Astrocyte (in vitro differentiated cells and primary cell): ENCODE measurements at regions not wholly inside any gene's neighbourhood (a gene's known extent, or its start where the extent isn't known, plus 50 kb on each side); places are given as distances from the start of the nearest gene placed in this dataset.
"Not testable (repeated sequence)": the region's sequence is repeated elsewhere in the genome, so short reads cannot be mapped to it uniquely, and the experiment has no call there.

Source experiments
- DNase-seq: peaks from one replicate; pipeline ENCODE4 v3.0.0-alpha.2; 2010; ENCODE audit warnings: low read depth
- FAIRE-seq: peaks from 2 replicates; lab custom pipeline; 2011; peaks lifted over from hg19 to GRCh38; lab: Jason Lieb, UNC
- H2AFZ ChIP-seq: 2 replicates; pipeline ENCODE4 v1.6.0; 2012; ENCODE audit warnings: low read depth, low read length, inconsistent platforms
- H3K27ac ChIP-seq: 2 replicates; pipeline ENCODE4 v1.5.1; 2011; ENCODE audit warnings: low read depth, low read length, inconsistent platforms
- H3K27me3 ChIP-seq: 2 replicates; pipeline ENCODE4 v1.6.0; 2011; ENCODE audit warnings: low read length, inconsistent platforms; ENCODE audit not compliant: insufficient read depth
- H3K36me3 ChIP-seq: 2 replicates; pipeline ENCODE4 v1.5.1; 2011; ENCODE audit warnings: low read length, inconsistent platforms; ENCODE audit not compliant: insufficient read depth
- H3K4me1 ChIP-seq: 2 replicates; pipeline ENCODE4 v1.5.1; 2011; ENCODE audit warnings: low read length, inconsistent platforms; ENCODE audit not compliant: insufficient read depth
- H3K4me2 ChIP-seq: 2 replicates; pipeline ENCODE4 v1.6.0; 2012; ENCODE audit warnings: low read length, inconsistent platforms
- H3K4me3 ChIP-seq: 2 replicates; pipeline ENCODE4 v1.5.1; 2011; ENCODE audit warnings: low read depth, mild to moderate bottlenecking, low read length, inconsistent platforms; ENCODE audit not compliant: insufficient read depth
- H3K79me2 ChIP-seq: 2 replicates; pipeline ENCODE4 v1.6.0; 2012; ENCODE audit warnings: mild to moderate bottlenecking, low read length, inconsistent platforms; ENCODE audit not compliant: insufficient read depth
- H3K9ac ChIP-seq: 2 replicates; pipeline ENCODE4 v1.6.0; 2012; ENCODE audit warnings: mild to moderate bottlenecking, low read length, inconsistent platforms
- H3K9me3 ChIP-seq: 2 replicates; pipeline ENCODE4 v1.5.1; 2012; ENCODE audit warnings: low read depth, mild to moderate bottlenecking, low read length, inconsistent platforms; ENCODE audit not compliant: insufficient read depth
- H4K20me1 ChIP-seq: 2 replicates; pipeline ENCODE4 v1.6.0; 2012; ENCODE audit warnings: low read length, inconsistent platforms; ENCODE audit not compliant: insufficient read depth
- H3K27ac Mint-ChIP-seq: one replicate; pipeline ENCODE4 v1.8.0; 2021; ENCODE audit warnings: mild to moderate bottlenecking, mixed read lengths; ENCODE audit not compliant: unreplicated experiment
- H3K27me3 Mint-ChIP-seq: one replicate; pipeline ENCODE4 v1.8.0; 2021; ENCODE audit warnings: low read depth, mixed read lengths; ENCODE audit not compliant: unreplicated experiment
- H3K36me3 Mint-ChIP-seq: one replicate; pipeline ENCODE4 v1.8.0; 2021; ENCODE audit warnings: low read depth, mixed read lengths; ENCODE audit not compliant: unreplicated experiment
- H3K4me1 Mint-ChIP-seq: one replicate; pipeline ENCODE4 v1.8.0; 2021; ENCODE audit warnings: low read depth, mixed read lengths; ENCODE audit not compliant: unreplicated experiment
- H3K4me3 Mint-ChIP-seq: one replicate; pipeline ENCODE4 v1.8.0; 2021; ENCODE audit warnings: mild to moderate bottlenecking, moderate library complexity, mixed read lengths; ENCODE audit not compliant: unreplicated experiment
- H3K9me3 Mint-ChIP-seq: one replicate; pipeline ENCODE4 v1.8.0; 2021; ENCODE audit warnings: mild to moderate bottlenecking, mixed read lengths; ENCODE audit not compliant: unreplicated experiment

GRCh38 chr2:111412841-111413650, 292.3 kb downstream of the BCL2L11 start:
- Histone ChIP-seq H4K20me1 (peaks cover 22% of the 10 kb centered on the region), H3K4me1 (peaks cover 12% of the 10 kb centered on the region), H3K79me2 (peaks cover 39% of the 10 kb centered on the region)
- DNase-seq, H3K27ac Mint-ChIP-seq, FAIRE-seq, H3K9ac ChIP-seq, H3K4me3 ChIP-seq, H2AFZ ChIP-seq, H3K9me3 Mint-ChIP-seq, H3K36me3 Mint-ChIP-seq, H3K27me3 ChIP-seq, H3K4me2 ChIP-seq, H3K4me3 Mint-ChIP-seq, H3K27ac ChIP-seq, H3K27me3 Mint-ChIP-seq, H3K36me3 ChIP-seq, H3K9me3 ChIP-seq: not testable (repeated sequence)
- H3K4me1 Mint-ChIP-seq, result peaks cover 11% of the 10 kb centered on the region

GRCh38 chr2:111413950-111414349, 293.2 kb downstream of the BCL2L11 start:
- not testable (repeated sequence) for H3K27me3 ChIP-seq, H3K36me3 Mint-ChIP-seq, H3K4me3 Mint-ChIP-seq, H3K36me3 ChIP-seq, H3K9ac ChIP-seq, H3K27me3 Mint-ChIP-seq, H2AFZ ChIP-seq, H3K27ac ChIP-seq, FAIRE-seq, H3K4me3 ChIP-seq, H3K27ac Mint-ChIP-seq, H3K9me3 Mint-ChIP-seq, DNase-seq, H3K9me3 ChIP-seq, H3K4me2 ChIP-seq
- Histone ChIP-seq H4K20me1 (peaks cover 29% of the 10 kb centered on the region), H3K79me2 (peaks cover 44% of the 10 kb centered on the region), H3K4me1 (peaks cover 14% of the 10 kb centered on the region)
- peaks cover 14% of the 10 kb centered on the region for H3K4me1 Mint-ChIP-seq

GRCh38 chr2:111415765-111416743, 295.3 kb downstream of the BCL2L11 start:
- not testable (repeated sequence) for H2AFZ ChIP-seq, H3K4me3 ChIP-seq, H3K27ac ChIP-seq, H3K9me3 ChIP-seq, H3K36me3 Mint-ChIP-seq, H3K36me3 ChIP-seq, H3K27ac Mint-ChIP-seq, FAIRE-seq, H3K9me3 Mint-ChIP-seq, H3K4me3 Mint-ChIP-seq, H3K4me2 ChIP-seq, H3K27me3 ChIP-seq, H3K9ac ChIP-seq, H3K27me3 Mint-ChIP-seq
- peaks cover 16% of the 10 kb centered on the region for H3K4me1 Mint-ChIP-seq
- Histone ChIP-seq H3K79me2 (peaks cover 57% of the 10 kb centered on the region), H3K4me1 (peaks cover 14% of the 10 kb centered on the region), H4K20me1 (peaks cover 36% of the 10 kb centered on the region)
- DNase-seq, result peak; percentile 66

GRCh38 chr2:111417026-111417425, 296.3 kb downstream of the BCL2L11 start:
- Histone ChIP-seq H3K79me2 (peaks cover 54% of the 10 kb centered on the region), H3K4me2 (peak overlapping the region; percentile 45), H4K20me1 (peaks cover 36% of the 10 kb centered on the region), H3K4me1 (peaks cover 14% of the 10 kb centered on the region), H3K27ac (peak overlapping the region; percentile 56)
- H3K4me3 Mint-ChIP-seq, H2AFZ ChIP-seq, H3K27me3 ChIP-seq, H3K9me3 ChIP-seq, DNase-seq, H3K9me3 Mint-ChIP-seq, H3K36me3 ChIP-seq, H3K4me3 ChIP-seq, H3K9ac ChIP-seq, FAIRE-seq, H3K36me3 Mint-ChIP-seq, H3K27ac Mint-ChIP-seq, H3K27me3 Mint-ChIP-seq: not testable (repeated sequence)
- H3K4me1 Mint-ChIP-seq, result peaks cover 16% of the 10 kb centered on the region

GRCh38 chr2:111418091-111418875, 297.6 kb downstream of the BCL2L11 start:
- peak overlapping the region; percentile 53 for H3K27ac Mint-ChIP-seq
- peaks cover 40% of the 10 kb centered on the region for H4K20me1 ChIP-seq
- peaks cover 59% of the 10 kb centered on the region for H3K79me2 ChIP-seq

More at GRCh38 chr2:111418091-111418875, 297.6 kb downstream of the BCL2L11 start:
- H3K4me1 Mint-ChIP-seq, result peaks cover 12% of the 10 kb centered on the region
- DNase-seq, H3K36me3 ChIP-seq, H3K4me2 ChIP-seq, H3K9ac ChIP-seq, H2AFZ ChIP-seq, H3K27me3 ChIP-seq, H3K4me3 Mint-ChIP-seq, H3K27me3 Mint-ChIP-seq, FAIRE-seq, H3K9me3 ChIP-seq, H3K36me3 Mint-ChIP-seq, H3K9me3 Mint-ChIP-seq: not testable (repeated sequence)
- Histone ChIP-seq H3K4me3 (peak overlapping the region; percentile 14), H3K27ac (peak overlapping the region; percentile 48), H3K4me1 (peaks cover 11% of the 10 kb centered on the region)
